Peyer's patch (tissue), 4 donors: ENCODE measurements at regions not wholly inside any gene's neighbourhood (a gene's known extent, or its start where the extent isn't known, plus 50 kb on each side); places are given as distances from the start of the nearest gene placed in this dataset.

ENCODE experiments used
- DNase-seq, 3 donors: peaks; one replicate each; pipeline ENCODE4 v3.0.0-alpha.2; 2017 to 2019
- H3K27ac ChIP-seq, 4 donors: fragments of 200-600 bp; sonication (generic); one replicate each; pipeline ENCODE4 v1.5.1; 2016 to 2019
- H3K27me3 ChIP-seq, 2 donors: fragments of 200-600 bp; sonication (generic); one replicate each; pipeline ENCODE4 v1.5.1; 2019
- H3K36me3 ChIP-seq, 3 donors: fragments of 200-600 bp; sonication (generic); one replicate each; pipeline ENCODE4 v1.5.1; 2016 to 2019
- H3K4me1 ChIP-seq, 4 donors: fragments of 200-600 bp; sonication (generic); one replicate each; pipeline ENCODE4 v1.5.1; 2016 to 2019
- H3K4me3 ChIP-seq, 4 donors: fragments of 200-600 bp; sonication (generic); 1 replicate in 3 of 4; 2 replicates in 1 of 4; pipeline ENCODE4 v1.5.1; 2016 to 2019; ENCODE audit warnings: mild to moderate bottlenecking in 1 of 4
- H3K9me3 ChIP-seq, 4 donors: fragments of 200-600 bp; sonication (generic); one replicate each; pipeline ENCODE4 v1.5.1; 2016 to 2019; ENCODE audit warnings: mild to moderate bottlenecking in 1 of 4
- POLR2A ChIP-seq, 2 donors: fragments of 450-650 bp; IDR thresholded peaks; one replicate each; pipeline ENCODE4 v1.5.1; 2017; ENCODE audit warnings: antibody characterized with exemption in 2 of 2, mild to moderate bottlenecking in 2 of 2, moderate library complexity in 2 of 2
- TF ChIP-seq, protein P1 (sequence below), 6 experiments: fragments of 450-650 bp in 4 of 6; fragments of 200-600 bp in 2 of 6; sonication (generic) in 1 of 6; IDR thresholded peaks; one replicate each; pipeline ENCODE4 v1.5.1; 2017 to 2019; ENCODE audit warnings: antibody characterized with exemption in 6 of 6, mild to moderate bottlenecking in 3 of 6, moderate library complexity in 1 of 6

DNA sequence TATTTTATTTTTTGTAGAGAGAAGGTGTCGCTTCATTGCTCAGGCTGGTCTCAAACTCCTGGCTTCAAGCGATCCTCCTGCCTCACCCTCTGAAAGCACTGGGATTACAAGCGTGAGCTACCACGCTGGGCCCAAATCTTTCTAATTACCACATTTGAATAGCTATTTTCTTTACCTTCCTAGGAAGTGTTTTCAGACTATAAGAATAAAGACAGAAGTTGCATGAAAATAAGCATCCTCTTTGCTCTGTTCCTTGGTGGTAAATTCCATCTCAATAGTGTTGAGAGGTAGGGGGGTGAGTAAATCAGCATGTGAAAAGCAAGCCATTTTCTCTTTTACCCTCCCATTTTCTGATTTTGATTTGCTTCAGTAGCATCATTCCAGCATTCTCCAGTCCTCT, 122.4 kb downstream of the LARP7 start:
- no peaks in the 10 kb centered on the region for H3K4me1 ChIP-seq
- H3K9me3 ChIP-seq, result no peaks in the 10 kb centered on the region
- TF ChIP-seq, protein P1, sequence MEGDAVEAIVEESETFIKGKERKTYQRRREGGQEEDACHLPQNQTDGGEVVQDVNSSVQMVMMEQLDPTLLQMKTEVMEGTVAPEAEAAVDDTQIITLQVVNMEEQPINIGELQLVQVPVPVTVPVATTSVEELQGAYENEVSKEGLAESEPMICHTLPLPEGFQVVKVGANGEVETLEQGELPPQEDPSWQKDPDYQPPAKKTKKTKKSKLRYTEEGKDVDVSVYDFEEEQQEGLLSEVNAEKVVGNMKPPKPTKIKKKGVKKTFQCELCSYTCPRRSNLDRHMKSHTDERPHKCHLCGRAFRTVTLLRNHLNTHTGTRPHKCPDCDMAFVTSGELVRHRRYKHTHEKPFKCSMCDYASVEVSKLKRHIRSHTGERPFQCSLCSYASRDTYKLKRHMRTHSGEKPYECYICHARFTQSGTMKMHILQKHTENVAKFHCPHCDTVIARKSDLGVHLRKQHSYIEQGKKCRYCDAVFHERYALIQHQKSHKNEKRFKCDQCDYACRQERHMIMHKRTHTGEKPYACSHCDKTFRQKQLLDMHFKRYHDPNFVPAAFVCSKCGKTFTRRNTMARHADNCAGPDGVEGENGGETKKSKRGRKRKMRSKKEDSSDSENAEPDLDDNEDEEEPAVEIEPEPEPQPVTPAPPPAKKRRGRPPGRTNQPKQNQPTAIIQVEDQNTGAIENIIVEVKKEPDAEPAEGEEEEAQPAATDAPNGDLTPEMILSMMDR (IDR thresholded peaks at IDR 0.05), result no peak
- TF ChIP-seq POLR2A (IDR thresholded peaks at IDR 0.05), result no peak
- no peaks in the 10 kb centered on the region for H3K27me3 ChIP-seq
- no peak overlapping the region for H3K27ac ChIP-seq
- DNase-seq, result no peak
- H3K36me3 ChIP-seq, result no peaks in the 10 kb centered on the region
- H3K4me3 ChIP-seq, result no peak overlapping the region

DNA sequence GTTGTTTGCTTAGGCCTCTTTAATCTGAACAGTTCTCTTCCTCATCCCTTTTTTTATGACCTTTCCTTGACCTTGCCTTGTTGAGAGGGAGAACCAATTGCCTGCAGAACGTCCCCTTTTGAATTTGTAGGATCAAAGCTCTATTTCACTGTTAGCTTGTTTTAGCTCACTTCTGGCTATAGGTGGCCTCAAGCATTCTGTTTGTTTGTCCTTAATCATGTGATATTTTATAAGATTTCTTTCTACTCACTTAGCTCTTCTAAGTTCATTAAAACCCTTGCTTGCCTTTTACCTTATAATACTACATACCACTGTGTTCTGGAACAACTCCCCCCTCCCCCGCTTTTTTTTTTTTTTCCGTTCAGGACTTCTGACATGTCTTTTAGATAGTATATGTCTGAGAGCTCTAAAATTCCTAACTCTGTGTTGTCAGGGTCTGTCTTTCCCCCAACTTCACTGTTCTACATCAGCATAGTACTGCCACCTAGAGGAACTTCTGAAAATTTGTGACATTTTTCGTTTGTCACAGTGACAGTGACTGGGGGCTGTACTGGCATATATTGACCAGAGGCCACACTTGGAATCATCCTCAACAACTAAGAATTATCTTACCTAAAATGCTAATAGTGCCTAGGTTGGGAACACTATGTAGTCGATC, 128.5 kb downstream of the LARP7 start:
- no peaks in the 10 kb centered on the region for H3K9me3 ChIP-seq
- H3K27ac ChIP-seq, result no peak overlapping the region
- TF ChIP-seq, protein P1 (IDR thresholded peaks at IDR 0.05), result peak in 4 of 6 experiments; percentile 14 to 41 (median 25)
- TF ChIP-seq POLR2A (IDR thresholded peaks at IDR 0.05), result no peak
- H3K27me3 ChIP-seq, result no peaks in the 10 kb centered on the region
- no peak for DNase-seq
- H3K4me1 ChIP-seq, result no peaks in the 10 kb centered on the region
- no peak overlapping the region for H3K4me3 ChIP-seq
- no peaks in the 10 kb centered on the region for H3K36me3 ChIP-seq

DNA sequence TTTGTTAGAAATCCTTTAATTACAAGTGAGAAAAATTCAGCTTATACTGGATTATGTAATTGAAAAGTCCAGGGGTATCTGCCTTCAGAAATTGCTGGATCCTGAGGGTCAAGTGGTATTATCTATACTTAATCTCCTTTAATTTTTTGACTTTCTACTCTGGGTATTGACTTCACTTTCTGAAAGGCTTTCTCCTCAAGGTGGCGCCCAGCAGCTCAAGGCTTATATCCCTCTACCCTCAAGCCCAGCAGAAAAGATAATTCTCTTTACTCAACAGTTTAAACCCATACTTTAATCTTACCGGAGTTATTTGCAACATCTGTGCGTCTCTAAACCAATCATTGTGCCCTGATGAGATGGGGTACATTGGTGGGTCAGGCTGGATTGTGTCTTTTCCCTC, 129.5 kb downstream of the LARP7 start:
- H3K9me3 ChIP-seq, result no peaks in the 10 kb centered on the region
- no peaks in the 10 kb centered on the region for H3K36me3 ChIP-seq
- H3K27me3 ChIP-seq, result no peaks in the 10 kb centered on the region
- no peak for TF ChIP-seq POLR2A (IDR thresholded peaks at IDR 0.05)
- TF ChIP-seq, protein P1 (IDR thresholded peaks at IDR 0.05), result no peak
- H3K4me3 ChIP-seq, result no peak overlapping the region
- no peak for DNase-seq
- no peak overlapping the region for H3K27ac ChIP-seq
- no peaks in the 10 kb centered on the region for H3K4me1 ChIP-seq

DNA sequence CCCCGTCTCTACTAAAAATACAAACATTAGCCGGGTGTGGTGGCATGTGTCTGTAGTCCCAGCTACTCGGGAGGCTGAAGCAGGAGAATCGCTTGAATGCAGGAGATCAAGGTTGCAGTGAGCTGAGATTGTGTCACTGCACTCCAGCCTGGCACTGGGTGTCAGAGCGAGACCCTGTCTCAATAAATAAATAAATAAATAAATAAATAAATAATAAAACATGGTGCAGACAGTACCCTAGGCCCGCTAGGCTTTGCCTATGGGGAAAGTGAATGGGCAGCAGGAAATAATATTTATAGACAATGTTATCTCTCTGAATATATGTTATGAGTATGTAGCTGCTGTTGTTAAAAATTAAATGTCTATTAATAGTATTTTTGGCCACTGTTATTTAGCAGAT, 130.4 kb downstream of the LARP7 start:
- no peak overlapping the region for H3K27ac ChIP-seq
- H3K27me3 ChIP-seq, result no peaks in the 10 kb centered on the region
- no peaks in the 10 kb centered on the region for H3K4me1 ChIP-seq
- TF ChIP-seq, protein P1 (IDR thresholded peaks at IDR 0.05), result no peak
- no peak for TF ChIP-seq POLR2A (IDR thresholded peaks at IDR 0.05)
- no peaks in the 10 kb centered on the region for H3K36me3 ChIP-seq
- H3K9me3 ChIP-seq, result no peaks in the 10 kb centered on the region
- no peak for DNase-seq
- H3K4me3 ChIP-seq, result no peak overlapping the region

DNA sequence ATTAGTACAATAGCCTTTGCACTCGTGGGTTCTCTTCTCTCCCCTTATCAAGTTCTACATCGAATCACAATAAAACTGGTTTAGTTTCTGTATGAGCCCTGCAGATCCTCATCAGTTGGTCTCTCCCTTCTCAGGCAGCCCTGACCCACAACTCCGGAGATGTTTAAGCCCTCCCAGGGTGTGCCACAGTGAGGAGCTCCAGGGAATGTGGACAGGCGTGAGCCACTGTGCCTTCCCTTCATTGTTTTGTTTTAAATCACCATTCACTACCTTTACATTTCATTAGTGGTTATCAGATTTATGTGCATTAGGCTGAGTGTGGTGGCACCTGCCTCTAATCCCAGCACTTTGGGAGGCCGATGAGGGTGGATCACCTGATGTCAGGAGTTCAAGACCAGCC, 133.2 kb downstream of the LARP7 start:
- H3K27me3 ChIP-seq, result no peaks in the 10 kb centered on the region
- H3K4me1 ChIP-seq, result no peaks in the 10 kb centered on the region
- no peaks in the 10 kb centered on the region for H3K36me3 ChIP-seq
- no peak overlapping the region for H3K4me3 ChIP-seq
- TF ChIP-seq, protein P1 (IDR thresholded peaks at IDR 0.05), result no peak
- TF ChIP-seq POLR2A (IDR thresholded peaks at IDR 0.05), result no peak
- H3K9me3 ChIP-seq, result no peaks in the 10 kb centered on the region
- H3K27ac ChIP-seq, result no peak overlapping the region
- no peak for DNase-seq

DNA sequence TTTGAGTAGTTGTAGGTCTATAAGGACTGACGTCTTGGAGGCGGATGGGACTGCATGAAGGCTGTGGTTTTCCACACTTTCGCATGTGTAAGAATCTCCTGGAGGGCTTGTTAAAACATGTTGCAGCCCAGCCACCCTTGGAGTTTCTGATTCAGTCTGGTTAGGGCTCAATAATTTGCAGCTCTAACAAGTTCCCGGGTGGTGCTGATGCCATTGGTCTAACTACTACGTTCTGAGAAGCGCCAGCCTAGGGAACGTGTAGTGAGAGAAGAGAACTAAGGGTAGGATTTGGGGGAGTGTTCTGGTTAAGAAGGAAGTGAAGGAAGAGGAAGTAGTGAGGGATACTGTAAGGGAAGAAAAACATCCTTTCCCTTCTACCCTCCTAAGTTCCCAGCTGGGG, 138.9 kb downstream of the LARP7 start:
- H3K27me3 ChIP-seq, result no peaks in the 10 kb centered on the region
- no peaks in the 10 kb centered on the region for H3K9me3 ChIP-seq
- no peaks in the 10 kb centered on the region for H3K36me3 ChIP-seq
- H3K4me3 ChIP-seq, result no peak overlapping the region
- no peak overlapping the region for H3K27ac ChIP-seq
- no peak for TF ChIP-seq POLR2A (IDR thresholded peaks at IDR 0.05)
- TF ChIP-seq, protein P1 (IDR thresholded peaks at IDR 0.05), result no peak
- DNase-seq, result no peak
- no peaks in the 10 kb centered on the region for H3K4me1 ChIP-seq
